ENCODE measurements at regions not wholly inside any gene's neighbourhood (a gene's known extent, or its start where the extent isn't known, plus 50 kb on each side); places are given as distances from the start of the nearest gene placed in this dataset.

- H3K4me1 ChIP-seq (ENCODE audit: insufficient read depth, low read length, poor library complexity, severe bottlenecking) = no peaks in the 10 kb centered on the region
- H3K9me2 ChIP-seq (replicated peaks; ENCODE audit: low read depth, low read length) = no peaks in the 10 kb centered on the region
- no peaks in the 10 kb centered on the region for H3K79me2 ChIP-seq (ENCODE audit: insufficient read depth, low read length)
- no peak overlapping the region for H3K9ac ChIP-seq (ENCODE audit: low read depth, low read length, poor library complexity, severe bottlenecking)
- no peaks in the 10 kb centered on the region for H3K36me3 ChIP-seq (ENCODE audit: insufficient read depth, low read length)
- H3F3A ChIP-seq (ENCODE audit: low read depth) = no peaks in the 10 kb centered on the region
- H2AFZ ChIP-seq (ENCODE audit: low read length) = no peak overlapping the region
- H4K20me1 ChIP-seq (ENCODE audit: insufficient read depth, low read length, poor library complexity, severe bottlenecking) = no peaks in the 10 kb centered on the region
- no peak overlapping the region for H3K4me3 ChIP-seq (ENCODE audit: low read length, poor library complexity, severe bottlenecking)
- no peaks in the 10 kb centered on the region for H3K27me3 ChIP-seq (ENCODE audit: insufficient read depth, low read length, poor library complexity, severe bottlenecking)
- no peak overlapping the region for H3K4me2 ChIP-seq (ENCODE audit: low read depth, low read length, poor library complexity, severe bottlenecking)
- H3K9me3 ChIP-seq (ENCODE audit: insufficient read depth, low read depth, low read length) = no peaks in the 10 kb centered on the region
- TF ChIP-seq EZH2phosphoT487 (IDR thresholded peaks at IDR 0.05; ENCODE audit: borderline replicate concordance) (no peak), CTCF (conservative IDR thresholded peaks at IDR 0.05; ENCODE audit: low read length) (no peak)
Measured at GRCh38 chr6:134585517-134585873, 267.6 kb upstream of the SGK1 start.

- Histone ChIP-seq H3K27me3 (ENCODE audit: insufficient read depth, low read length, poor library complexity, severe bottlenecking) (no peaks in the 10 kb centered on the region), H3K79me2 (ENCODE audit: insufficient read depth, low read length) (no peaks in the 10 kb centered on the region), H3F3A (ENCODE audit: low read depth) (no peaks in the 10 kb centered on the region), H3K4me2 (ENCODE audit: low read depth, low read length, poor library complexity, severe bottlenecking) (no peak overlapping the region), H3K36me3 (ENCODE audit: insufficient read depth, low read length) (no peaks in the 10 kb centered on the region), H3K9ac (ENCODE audit: low read depth, low read length, poor library complexity, severe bottlenecking) (no peak overlapping the region), H4K20me1 (ENCODE audit: insufficient read depth, low read length, poor library complexity, severe bottlenecking) (no peaks in the 10 kb centered on the region), H3K9me3 (ENCODE audit: insufficient read depth, low read depth, low read length) (no peaks in the 10 kb centered on the region; the same call in 1 of the 2 replicates), H3K4me1 (ENCODE audit: insufficient read depth, low read length, poor library complexity, severe bottlenecking) (no peaks in the 10 kb centered on the region), H2AFZ (ENCODE audit: low read length) (no peak overlapping the region), H3K4me3 (ENCODE audit: low read length, poor library complexity, severe bottlenecking) (no peak overlapping the region), H3K9me2 (replicated peaks; ENCODE audit: low read depth, low read length) (no peaks in the 10 kb centered on the region)
- no peak for TF ChIP-seq CTCF (conservative IDR thresholded peaks at IDR 0.05; ENCODE audit: low read length)
- TF ChIP-seq EZH2phosphoT487 (IDR thresholded peaks at IDR 0.05; ENCODE audit: borderline replicate concordance) = no peak
Measured at GRCh38 chr6:134584847-134585516, 267.1 kb upstream of the SGK1 start.

- Histone ChIP-seq H3K4me2 (ENCODE audit: low read depth, low read length, poor library complexity, severe bottlenecking) (no peak overlapping the region), H3K9me3 (ENCODE audit: insufficient read depth, low read depth, low read length) (no peaks in the 10 kb centered on the region; the same call in 1 of the 2 replicates), H3K4me3 (ENCODE audit: low read length, poor library complexity, severe bottlenecking) (no peak overlapping the region), H3K36me3 (ENCODE audit: insufficient read depth, low read length) (no peaks in the 10 kb centered on the region), H3K79me2 (ENCODE audit: insufficient read depth, low read length) (no peaks in the 10 kb centered on the region), H3K27me3 (ENCODE audit: insufficient read depth, low read length, poor library complexity, severe bottlenecking) (no peaks in the 10 kb centered on the region), H4K20me1 (ENCODE audit: insufficient read depth, low read length, poor library complexity, severe bottlenecking) (no peaks in the 10 kb centered on the region), H3K9me2 (replicated peaks; ENCODE audit: low read depth, low read length) (no peaks in the 10 kb centered on the region), H3K4me1 (ENCODE audit: insufficient read depth, low read length, poor library complexity, severe bottlenecking) (no peaks in the 10 kb centered on the region), H2AFZ (ENCODE audit: low read length) (no peak overlapping the region), H3K9ac (ENCODE audit: low read depth, low read length, poor library complexity, severe bottlenecking) (no peak overlapping the region), H3F3A (ENCODE audit: low read depth) (no peaks in the 10 kb centered on the region)
- TF ChIP-seq EZH2phosphoT487 (IDR thresholded peaks at IDR 0.05; ENCODE audit: borderline replicate concordance) (no peak), CTCF (conservative IDR thresholded peaks at IDR 0.05; ENCODE audit: low read length) (no peak)
Measured at GRCh38 chr6:134577998-134578397, 260.1 kb upstream of the SGK1 start.

Data from Loucy (cell line).